OCI-LY7 (cell line): ENCODE measurements at regions not wholly inside any gene's neighbourhood (a gene's known extent, or its start where the extent isn't known, plus 50 kb on each side); places are given as distances from the start of the nearest gene placed in this dataset.

Experiments used
- BruUV-seq: library from RNA; stranded (reverse); fragments of 400-500 nt; replicated peaks from 2 replicates; lab custom pipeline; 2021; lab: Mats Ljungman, UMichigan
- CTCF ChIA-PET: fragments of 300-600 bp; sonication (Branson Sonifier 250); formaldehyde crosslinking; loops from one replicate; lab custom pipeline; 2022; ENCODE audit warnings: antibody characterized with exemption; ENCODE audit not compliant: unreplicated experiment; lab: Charles Lee
- POLR2A ChIA-PET: fragments of 300-600 bp; sonication (Branson Sonifier 250); formaldehyde crosslinking; loops from one replicate; lab custom pipeline; 2022; ENCODE audit warnings: antibody characterized with exemption; lab: Charles Lee
- DNase-seq: peaks from one replicate; pipeline ENCODE4 v3.0.0-alpha.2; 2015; ENCODE audit warnings: low spot score
- H2AFZ ChIP-seq: fragments of 200-600 bp; sonication (generic), shearing (Covaris generic); 2 replicates; pipeline ENCODE4 v1.6.1; 2014; ENCODE audit warnings: mild to moderate bottlenecking, antibody characterized with exemption, low read length, moderate library complexity
- H3K27ac ChIP-seq: fragments of 200-600 bp; sonication (generic); 2 replicates; pipeline ENCODE4 v1.5.1; 2014; ENCODE audit warnings: mixed run types, low read depth, mild to moderate bottlenecking, moderate library complexity, low read length, inconsistent platforms; ENCODE audit not compliant: poor library complexity, severe bottlenecking
- H3K36me3 ChIP-seq: fragments of 200-600 bp; sonication (generic); 2 replicates; pipeline ENCODE4 v1.6.1; 2014; ENCODE audit warnings: mild to moderate bottlenecking, antibody characterized with exemption, low read length, moderate library complexity, mixed read lengths; ENCODE audit not compliant: insufficient read depth
- H3K4me1 ChIP-seq: fragments of 200-600 bp; sonication (generic); 2 replicates; pipeline ENCODE4 v1.5.1; 2014; ENCODE audit warnings: mild to moderate bottlenecking, low read length; ENCODE audit not compliant: insufficient read depth, poor library complexity, severe bottlenecking
- H3K4me2 ChIP-seq: fragments of 200-600 bp; sonication (generic); 2 replicates; pipeline ENCODE4 v1.6.1; 2014; ENCODE audit warnings: mild to moderate bottlenecking, low read length
- H3K4me3 ChIP-seq: fragments of 200-600 bp; sonication (generic); 2 replicates; pipeline ENCODE4 v1.5.1; 2014; ENCODE audit warnings: mild to moderate bottlenecking, low read depth, low read length; ENCODE audit not compliant: poor library complexity, severe bottlenecking
- H3K79me2 ChIP-seq: fragments of 200-600 bp; sonication (generic); 2 replicates; pipeline ENCODE4 v1.6.1; 2016; ENCODE audit warnings: low read depth, mild to moderate bottlenecking, low read length, moderate library complexity, mixed read lengths; ENCODE audit not compliant: insufficient read depth
- H3K9me2 ChIP-seq: fragments of 200-600 bp; sonication (generic); 2 replicates; pipeline ENCODE4 v1.6.1; 2016; ENCODE audit warnings: mild to moderate bottlenecking, low read length, mixed read lengths; ENCODE audit not compliant: insufficient read depth
- H3K9me3 ChIP-seq: fragments of 200-600 bp; sonication (generic); 2 replicates; pipeline ENCODE4 v1.6.1; 2014; ENCODE audit warnings: mild to moderate bottlenecking, mixed run types, low read length, mixed read lengths
- H4K20me1 ChIP-seq: fragments of 200-600 bp; sonication (generic); 2 replicates; pipeline ENCODE4 v1.6.1; 2014; ENCODE audit warnings: mild to moderate bottlenecking, antibody characterized with exemption, low read length, moderate library complexity, mixed read lengths; ENCODE audit not compliant: insufficient read depth
- CTCF ChIP-seq: fragments of 200-600 bp; sonication (generic); conservative IDR thresholded peaks from 2 replicates; pipeline ENCODE4 v1.5.1; 2014; ENCODE audit warnings: mild to moderate bottlenecking, antibody characterized with exemption, low read length, moderate library complexity, mixed read lengths
- EZH2phosphoT487 ChIP-seq: fragments of 200-600 bp; sonication (generic); IDR thresholded peaks from 2 replicates; pipeline ENCODE4 v1.6.1; 2018; ENCODE audit warnings: low read depth, borderline replicate concordance, mild to moderate bottlenecking, mixed run types, antibody characterized with exemption, low read length, moderate library complexity, mixed read lengths
- intact Hi-C: fragments of 100-400 bp; cut with micrococcal nuclease; formaldehyde crosslinking; loops from one replicate; pipeline ENCODE4 v1.10.0; 2022; ENCODE audit not compliant: unreplicated experiment

- H3K27ac ChIP-seq: no peak overlapping the region
- no peak overlapping the region for H3K4me3 ChIP-seq
Measured at GRCh38 chr6:144870782-144871181, 585.6 kb downstream of the UTRN start.

GRCh38 chr6:144873623-144874378 is 588.7 kb downstream of the UTRN start:
- POLR2A ChIA-PET: no interaction called here
- Histone ChIP-seq H3K79me2 (no peaks in the 10 kb centered on the region), H3K4me2 (no peak overlapping the region), H3K36me3 (no peaks in the 10 kb centered on the region), H3K9me2 (no peaks in the 10 kb centered on the region), H4K20me1 (no peaks in the 10 kb centered on the region), H3K9me3 (no peaks in the 10 kb centered on the region), H3K4me1 (no peaks in the 10 kb centered on the region), H3K27ac (no peak overlapping the region), H3K4me3 (no peak overlapping the region), H2AFZ (no peak overlapping the region)
- no TSS peak for BruUV-seq
- intact Hi-C loops: no loop called here
- CTCF ChIA-PET: no interaction called here
- no peak for DNase-seq
- TF ChIP-seq EZH2phosphoT487 (no peak), CTCF (no peak)

More at GRCh38 chr6:144870782-144871181, 585.6 kb downstream of the UTRN start:
- Histone ChIP-seq H3K36me3 (no peaks in the 10 kb centered on the region), H3K9me3 (no peaks in the 10 kb centered on the region), H3K4me1 (no peaks in the 10 kb centered on the region), H3K79me2 (no peaks in the 10 kb centered on the region), H3K4me2 (no peak overlapping the region), H3K9me2 (no peaks in the 10 kb centered on the region), H2AFZ (no peak overlapping the region), H4K20me1 (no peaks in the 10 kb centered on the region)
- CTCF ChIA-PET: no interaction called here
- no peak for DNase-seq
- intact Hi-C loops: no loop called here
- POLR2A ChIA-PET: no interaction called here
- TF ChIP-seq CTCF: no peak
- no peak for TF ChIP-seq EZH2phosphoT487
- BruUV-seq: no TSS peak

GRCh38 chr6:144876689-144877088 is 591.6 kb downstream of the UTRN start:
- no TSS peak for BruUV-seq
- intact Hi-C loops: no loop called here
- no peak overlapping the region for H3K4me3 ChIP-seq
- H3K27ac ChIP-seq: no peak overlapping the region
- no peak overlapping the region for H3K4me2 ChIP-seq
- no peaks in the 10 kb centered on the region for H3K36me3 ChIP-seq
- no peak overlapping the region for H2AFZ ChIP-seq
- TF ChIP-seq EZH2phosphoT487: no peak
- TF ChIP-seq CTCF: no peak
- no peaks in the 10 kb centered on the region for H3K9me3 ChIP-seq
- H3K9me2 ChIP-seq: no peaks in the 10 kb centered on the region
- H3K4me1 ChIP-seq: no peaks in the 10 kb centered on the region
- no peaks in the 10 kb centered on the region for H3K79me2 ChIP-seq
- DNase-seq: no peak
- no peaks in the 10 kb centered on the region for H4K20me1 ChIP-seq
- ChIA-PET POLR2A (no interaction called here), CTCF (no interaction called here)
